GM12864 (cell line): ENCODE measurements at regions not wholly inside any gene's neighbourhood (a gene's known extent, or its start where the extent isn't known, plus 50 kb on each side); places are given as distances from the start of the nearest gene placed in this dataset.

Experiments
- DNase-seq: peaks from one replicate; pipeline ENCODE4 v3.0.0-alpha.2; 2011; ENCODE audit warnings: low read depth
- H3K4me3 ChIP-seq: 2 replicates; pipeline ENCODE4 v1.5.1; 2011; ENCODE audit warnings: mild to moderate bottlenecking, low read depth, low read length, control low read depth
- CTCF ChIP-seq: IDR thresholded peaks from 2 replicates; pipeline ENCODE4 v1.5.1; 2011; ENCODE audit warnings: low read depth, mild to moderate bottlenecking, moderate library complexity, low read length, control low read depth, inconsistent platforms; ENCODE audit errors: missing control alignments

- no peak for DNase-seq
- H3K4me3 ChIP-seq = no peak overlapping the region
- TF ChIP-seq CTCF = no peak
These were observed 201.3 kb upstream of the BLID start for GRCh38 chr11:122317305-122317704.

- no peak for DNase-seq
- TF ChIP-seq CTCF = no peak
These were observed 197.6 kb upstream of the BLID start for GRCh38 chr11:122313581-122313980.

GRCh38 chr11:122311216-122311755 lies 195.3 kb upstream of the BLID start:
- no peak for DNase-seq
- no peak for TF ChIP-seq CTCF
- no peak overlapping the region for H3K4me3 ChIP-seq

More at GRCh38 chr11:122313581-122313980, 197.6 kb upstream of the BLID start:
- H3K4me3 ChIP-seq = no peak overlapping the region

- H3K4me3 ChIP-seq = no peak overlapping the region
- no peak for TF ChIP-seq CTCF
- no peak for DNase-seq
These were observed 194.8 kb upstream of the BLID start for GRCh38 chr11:122310766-122311165.

GRCh38 chr11:122309262-122309925 lies 193.4 kb upstream of the BLID start:
- H3K4me3 ChIP-seq = no peak overlapping the region
- DNase-seq = no peak
- TF ChIP-seq CTCF = no peak

- no peak for TF ChIP-seq CTCF
- H3K4me3 ChIP-seq = no peak overlapping the region
- DNase-seq = no peak
These were observed 192.2 kb upstream of the BLID start for GRCh38 chr11:122308226-122308625.
